NCI-H2081 (cell line): ENCODE measurements at regions not wholly inside any gene's neighbourhood (a gene's known extent, or its start where the extent isn't known, plus 50 kb on each side); places are given as distances from the start of the nearest gene placed in this dataset.

Experiments
- DNase-seq, 2 experiments: peaks; one replicate each; lab custom pipeline; 2025; lab: John Stamatoyannopoulos, UW

- no peak for DNase-seq
Observed at GRCh38 chr22:47776329-47776728, 1013.9 kb downstream of the TBC1D22A start.

GRCh38 chr22:47775686-47776085, 1013.2 kb downstream of the TBC1D22A start:
- DNase-seq, result no peak

- no peak for DNase-seq
Observed at GRCh38 chr22:47775191-47775590, 1012.7 kb downstream of the TBC1D22A start.

GRCh38 chr22:47773635-47774034, 1011.2 kb downstream of the TBC1D22A start:
- no peak for DNase-seq

GRCh38 chr22:47772864-47773263, 1010.4 kb downstream of the TBC1D22A start:
- no peak for DNase-seq

- no peak for DNase-seq
Observed at GRCh38 chr22:47769652-47770051, 1007.2 kb downstream of the TBC1D22A start.

- DNase-seq, result no peak
Observed at GRCh38 chr22:47768027-47768426, 1005.6 kb downstream of the TBC1D22A start.

- no peak for DNase-seq
Observed at GRCh38 chr22:47767403-47767802, 1005.0 kb downstream of the TBC1D22A start.

GRCh38 chr22:47765757-47766156, 1003.3 kb downstream of the TBC1D22A start:
- no peak for DNase-seq

GRCh38 chr22:47762141-47762540, 999.7 kb downstream of the TBC1D22A start:
- DNase-seq, result no peak

- DNase-seq, result no peak
Observed at GRCh38 chr22:47759909-47760308, 997.5 kb downstream of the TBC1D22A start.

GRCh38 chr22:47757741-47758140, 995.3 kb downstream of the TBC1D22A start:
- DNase-seq, result no peak

- no peak for DNase-seq
Observed at GRCh38 chr22:47750086-47750485, 987.6 kb downstream of the TBC1D22A start.

- no peak for DNase-seq
Observed at GRCh38 chr22:47748957-47749356, 986.5 kb downstream of the TBC1D22A start.

GRCh38 chr22:47748271-47748670, 985.8 kb downstream of the TBC1D22A start:
- no peak for DNase-seq

- no peak for DNase-seq
Observed at GRCh38 chr22:47740109-47740805, 977.8 kb downstream of the TBC1D22A start.

GRCh38 chr22:47739291-47740015, 977.0 kb downstream of the TBC1D22A start:
- DNase-seq, result no peak

- DNase-seq, result no peak
Observed at GRCh38 chr22:47738472-47739013, 976.1 kb downstream of the TBC1D22A start.

- no peak for DNase-seq
Observed at GRCh38 chr22:47736186-47737034, 974.0 kb downstream of the TBC1D22A start.

- no peak for DNase-seq
Observed at GRCh38 chr22:47734511-47734910, 972.1 kb downstream of the TBC1D22A start.

GRCh38 chr22:47727641-47728040, 965.2 kb downstream of the TBC1D22A start:
- DNase-seq, result no peak

GRCh38 chr22:47724751-47725150, 962.3 kb downstream of the TBC1D22A start:
- DNase-seq, result no peak
